GM04503 (cell line): ENCODE measurements at regions not wholly inside any gene's neighbourhood (a gene's known extent, or its start where the extent isn't known, plus 50 kb on each side); places are given as distances from the start of the nearest gene placed in this dataset.
A peak's percentile ranks its signal among the peaks of the same experiment; 100 is the strongest.
"Not testable (repeated sequence)": the region's sequence is repeated elsewhere in the genome, so short reads cannot be mapped to it uniquely, and the experiment has no call there.

Experiments used
- DNase-seq: peaks from one replicate; pipeline ENCODE4 v3.0.0-alpha.2; 2012; ENCODE audit warnings: low read depth

GRCh38 chrX:38940547-38940946 is 139.3 kb downstream of the MID1IP1 start:
- no peak for DNase-seq

GRCh38 chrX:38941675-38942074 is 140.4 kb downstream of the MID1IP1 start:
- DNase-seq = no peak

- no peak for DNase-seq
These were observed 141.9 kb downstream of the MID1IP1 start for GRCh38 chrX:38943120-38943519.

- no peak for DNase-seq
These were observed 146.8 kb downstream of the MID1IP1 start for GRCh38 chrX:38948046-38948445.

- no peak for DNase-seq
These were observed 153.3 kb downstream of the MID1IP1 start for GRCh38 chrX:38954520-38954919.

GRCh38 chrX:38959736-38960135 is 158.5 kb downstream of the MID1IP1 start:
- no peak for DNase-seq

- no peak for DNase-seq
These were observed 158.9 kb downstream of the MID1IP1 start for GRCh38 chrX:38960137-38960536.

GRCh38 chrX:38961936-38962335 is 160.7 kb downstream of the MID1IP1 start:
- DNase-seq = no peak

- DNase-seq = not testable (repeated sequence)
These were observed 162.0 kb downstream of the MID1IP1 start for GRCh38 chrX:38963244-38963643.

- no peak for DNase-seq
These were observed 164.6 kb downstream of the MID1IP1 start for GRCh38 chrX:38965888-38966287.

GRCh38 chrX:38968344-38969216 is 167.3 kb downstream of the MID1IP1 start:
- peak; percentile 22 for DNase-seq

GRCh38 chrX:38970074-38970473 is 168.8 kb downstream of the MID1IP1 start:
- no peak for DNase-seq

- no peak for DNase-seq
These were observed 169.6 kb downstream of the MID1IP1 start for GRCh38 chrX:38970845-38971244.

- DNase-seq = no peak
These were observed 172.1 kb downstream of the MID1IP1 start for GRCh38 chrX:38973322-38973721.

- DNase-seq = no peak
These were observed 173.3 kb downstream of the MID1IP1 start for GRCh38 chrX:38974542-38974941.

GRCh38 chrX:38975368-38975942 is 174.2 kb downstream of the MID1IP1 start:
- DNase-seq = no peak

- DNase-seq = no peak
These were observed 181.1 kb downstream of the MID1IP1 start for GRCh38 chrX:38982370-38982769.

- no peak for DNase-seq
These were observed 181.6 kb downstream of the MID1IP1 start for GRCh38 chrX:38982843-38983242.

GRCh38 chrX:38985375-38985774 is 184.1 kb downstream of the MID1IP1 start:
- DNase-seq = no peak

GRCh38 chrX:38985945-38986344 is 184.7 kb downstream of the MID1IP1 start:
- DNase-seq = no peak

GRCh38 chrX:38986586-38986985 is 185.3 kb downstream of the MID1IP1 start:
- no peak for DNase-seq

GRCh38 chrX:38987198-38987651 is 186.0 kb downstream of the MID1IP1 start:
- no peak for DNase-seq

GRCh38 chrX:38988301-38988700 is 187.0 kb downstream of the MID1IP1 start:
- no peak for DNase-seq

- DNase-seq = no peak
These were observed 187.8 kb downstream of the MID1IP1 start for GRCh38 chrX:38989076-38989475.
